Chondrocyte (in vitro differentiated cells): ENCODE measurements at regions not wholly inside any gene's neighbourhood (a gene's known extent, or its start where the extent isn't known, plus 50 kb on each side); places are given as distances from the start of the nearest gene placed in this dataset.

Experiments used
- DNase-seq: peaks from one replicate; pipeline ENCODE4 v3.0.0; 2021; ENCODE audit warnings: mixed read lengths, low spot score
- H3K27ac Mint-ChIP-seq: one replicate; pipeline ENCODE4 v1.8.0; 2021; ENCODE audit warnings: mild to moderate bottlenecking, moderate library complexity, mixed read lengths; ENCODE audit not compliant: unreplicated experiment
- H3K27me3 Mint-ChIP-seq: 2 replicates; pipeline ENCODE4 v1.8.0; 2021; ENCODE audit warnings: low read depth, mixed read lengths
- H3K36me3 Mint-ChIP-seq: 2 replicates; pipeline ENCODE4 v1.8.0; 2021; ENCODE audit warnings: low read depth, mixed read lengths
- H3K4me1 Mint-ChIP-seq: 2 replicates; pipeline ENCODE4 v1.8.0; 2021; ENCODE audit warnings: low read depth, mild to moderate bottlenecking, mixed read lengths
- H3K4me3 Mint-ChIP-seq: one replicate; pipeline ENCODE4 v1.8.0; 2021; ENCODE audit warnings: mild to moderate bottlenecking, moderate library complexity, mixed read lengths; ENCODE audit not compliant: unreplicated experiment
- H3K9me3 Mint-ChIP-seq: 2 replicates; pipeline ENCODE4 v1.8.0; 2021; ENCODE audit warnings: low read depth, mixed read lengths
- TF ChIP-seq, protein P1 (sequence below): fragments of 200-600 bp; sonication (generic); IDR thresholded peaks from 2 replicates; pipeline ENCODE4 v1.5.0; 2021; ENCODE audit warnings: antibody characterized with exemption, mild to moderate bottlenecking, moderate library complexity

DNA sequence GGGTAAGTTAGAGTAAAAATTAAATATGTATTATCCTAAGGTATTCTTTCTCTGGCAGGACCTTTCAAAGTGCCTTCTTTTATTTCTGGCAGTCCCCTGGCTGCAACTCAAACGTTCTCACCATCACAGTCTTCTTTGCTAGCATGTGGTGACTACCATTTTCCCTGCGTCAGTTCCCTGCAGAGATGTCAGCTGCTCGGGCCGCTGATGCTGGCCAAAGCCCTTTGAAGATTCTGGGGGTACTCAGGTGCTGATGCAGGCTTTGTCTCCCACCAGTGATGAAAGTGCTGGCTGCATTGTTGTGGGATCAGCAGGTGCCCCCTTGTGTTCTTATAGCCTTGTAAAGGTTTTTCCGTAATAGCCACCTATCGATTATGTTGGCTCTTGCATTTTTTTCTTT is 140.1 kb downstream of the BTBD3 start:
- Mint-ChIP-seq H3K4me3 (no peak overlapping the region), H3K27ac (no peak overlapping the region), H3K27me3 (no peaks in the 10 kb centered on the region), H3K4me1 (peaks cover 19% of the 10 kb centered on the region), H3K9me3 (peaks cover 5% of the 10 kb centered on the region), H3K36me3 (no peaks in the 10 kb centered on the region)
- TF ChIP-seq, protein P1, sequence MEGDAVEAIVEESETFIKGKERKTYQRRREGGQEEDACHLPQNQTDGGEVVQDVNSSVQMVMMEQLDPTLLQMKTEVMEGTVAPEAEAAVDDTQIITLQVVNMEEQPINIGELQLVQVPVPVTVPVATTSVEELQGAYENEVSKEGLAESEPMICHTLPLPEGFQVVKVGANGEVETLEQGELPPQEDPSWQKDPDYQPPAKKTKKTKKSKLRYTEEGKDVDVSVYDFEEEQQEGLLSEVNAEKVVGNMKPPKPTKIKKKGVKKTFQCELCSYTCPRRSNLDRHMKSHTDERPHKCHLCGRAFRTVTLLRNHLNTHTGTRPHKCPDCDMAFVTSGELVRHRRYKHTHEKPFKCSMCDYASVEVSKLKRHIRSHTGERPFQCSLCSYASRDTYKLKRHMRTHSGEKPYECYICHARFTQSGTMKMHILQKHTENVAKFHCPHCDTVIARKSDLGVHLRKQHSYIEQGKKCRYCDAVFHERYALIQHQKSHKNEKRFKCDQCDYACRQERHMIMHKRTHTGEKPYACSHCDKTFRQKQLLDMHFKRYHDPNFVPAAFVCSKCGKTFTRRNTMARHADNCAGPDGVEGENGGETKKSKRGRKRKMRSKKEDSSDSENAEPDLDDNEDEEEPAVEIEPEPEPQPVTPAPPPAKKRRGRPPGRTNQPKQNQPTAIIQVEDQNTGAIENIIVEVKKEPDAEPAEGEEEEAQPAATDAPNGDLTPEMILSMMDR = no peak
- DNase-seq = no peak

DNA sequence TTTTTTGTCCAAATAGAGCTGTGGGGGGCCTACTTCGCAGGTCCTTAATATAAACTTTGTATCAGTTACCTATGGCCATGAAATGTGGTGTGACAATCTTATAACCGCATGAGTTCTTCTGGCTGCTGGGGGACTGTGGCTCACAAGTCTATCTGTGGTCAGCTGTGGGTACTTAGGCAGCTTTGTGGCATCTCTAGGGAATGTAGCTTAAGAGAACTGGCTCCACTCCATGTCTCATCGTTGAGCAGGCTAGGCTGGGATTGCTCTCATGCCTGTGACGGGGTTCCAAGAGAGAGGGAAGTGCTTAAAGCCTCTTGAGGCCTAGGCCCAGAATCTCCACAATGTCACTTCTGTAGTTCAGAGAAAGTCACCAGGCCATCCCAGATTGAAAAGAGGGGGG is 140.5 kb downstream of the BTBD3 start:
- peaks cover 5% of the 10 kb centered on the region for H3K9me3 Mint-ChIP-seq
- no peaks in the 10 kb centered on the region for H3K36me3 Mint-ChIP-seq
- no peak overlapping the region for H3K4me3 Mint-ChIP-seq
- DNase-seq = no peak
- H3K27ac Mint-ChIP-seq = no peak overlapping the region
- TF ChIP-seq, protein P1 = no peak
- H3K27me3 Mint-ChIP-seq = no peaks in the 10 kb centered on the region
- H3K4me1 Mint-ChIP-seq = peaks cover 15% of the 10 kb centered on the region

DNA sequence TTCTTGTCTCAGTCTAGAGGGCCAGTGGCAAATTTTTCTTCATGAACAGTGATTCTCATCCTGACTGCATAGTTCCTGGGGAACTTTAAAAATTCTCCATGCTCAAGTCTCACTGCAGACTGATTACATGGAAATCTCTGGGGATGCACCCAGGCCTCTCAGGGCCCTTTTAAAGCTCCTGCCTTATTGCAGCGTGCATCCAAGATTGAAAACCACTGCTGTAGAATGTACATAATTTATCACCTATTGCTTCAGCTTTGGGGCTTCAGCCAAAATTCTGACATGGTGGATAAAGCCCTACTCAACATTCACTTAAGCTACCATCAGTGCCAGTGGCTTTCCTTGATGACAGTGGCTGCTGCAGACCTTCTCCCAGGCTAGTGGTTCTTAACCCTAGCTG is 143.8 kb downstream of the BTBD3 start:
- no peak for DNase-seq
- Mint-ChIP-seq H3K4me1 (peaks cover 9% of the 10 kb centered on the region), H3K9me3 (peaks cover 5% of the 10 kb centered on the region)

DNA sequence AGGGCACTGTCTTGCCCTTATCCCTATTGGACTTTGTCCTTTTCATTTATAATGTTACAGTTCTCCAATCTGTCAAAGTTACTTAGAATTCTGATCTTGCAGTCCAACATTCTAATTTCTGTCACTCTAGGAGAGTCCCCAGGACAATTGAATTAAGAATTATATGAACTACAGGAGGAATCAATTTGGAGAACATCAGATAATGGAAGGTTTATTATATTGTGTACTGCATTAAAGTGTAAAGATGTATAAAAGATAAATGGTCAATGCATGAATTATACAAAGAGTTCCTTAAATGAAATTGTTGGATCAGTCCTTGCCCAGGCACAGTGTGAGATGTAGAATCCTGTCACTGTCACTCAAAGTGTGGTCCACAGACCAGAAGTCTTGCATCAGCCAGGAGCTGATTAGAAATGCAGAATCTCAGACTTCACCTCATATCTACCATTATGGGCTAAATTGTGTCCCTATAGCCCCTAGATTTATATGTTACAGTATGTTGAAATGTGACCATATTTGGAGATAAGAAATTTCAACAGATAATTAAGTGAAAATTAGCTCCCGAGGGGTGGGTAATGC is 145.5 kb downstream of the BTBD3 start:
- no peak overlapping the region for H3K27ac Mint-ChIP-seq
- no peaks in the 10 kb centered on the region for H3K36me3 Mint-ChIP-seq
- H3K4me3 Mint-ChIP-seq = no peak overlapping the region
- H3K9me3 Mint-ChIP-seq = peaks cover 5% of the 10 kb centered on the region
- TF ChIP-seq, protein P1 = no peak
- H3K4me1 Mint-ChIP-seq = peaks cover 12% of the 10 kb centered on the region
- H3K27me3 Mint-ChIP-seq = no peaks in the 10 kb centered on the region
- DNase-seq = no peak

More for the DNA sequence above, 143.8 kb downstream of the BTBD3 start:
- Mint-ChIP-seq H3K27ac (no peak overlapping the region), H3K27me3 (no peaks in the 10 kb centered on the region), H3K36me3 (no peaks in the 10 kb centered on the region), H3K4me3 (no peak overlapping the region)
- TF ChIP-seq, protein P1 = no peak

DNA sequence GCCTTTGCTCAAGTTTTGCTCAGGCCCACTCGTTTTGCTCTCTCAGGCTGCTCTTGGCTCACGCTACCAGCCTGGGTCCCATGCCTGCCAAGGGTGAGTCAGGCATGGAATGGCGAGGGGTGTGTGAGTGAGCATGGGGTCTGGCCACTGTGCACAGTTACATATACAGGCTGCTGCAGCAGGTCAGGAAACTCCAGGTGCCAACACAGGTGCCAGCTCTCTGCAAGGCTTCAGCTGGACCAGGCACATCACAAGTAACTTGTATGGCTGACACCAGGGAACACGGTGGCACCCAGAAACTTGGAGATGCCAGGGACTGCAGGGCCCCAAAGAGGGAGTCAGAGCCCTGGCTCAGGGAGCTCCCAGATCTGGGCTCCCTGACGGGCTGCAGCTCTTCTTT is 146.8 kb downstream of the BTBD3 start:
- no peak for DNase-seq
- peaks cover 11% of the 10 kb centered on the region for H3K4me1 Mint-ChIP-seq
- no peak overlapping the region for H3K4me3 Mint-ChIP-seq
- H3K36me3 Mint-ChIP-seq = no peaks in the 10 kb centered on the region
- H3K9me3 Mint-ChIP-seq = no peaks in the 10 kb centered on the region
- TF ChIP-seq, protein P1 = no peak
- no peaks in the 10 kb centered on the region for H3K27me3 Mint-ChIP-seq
- no peak overlapping the region for H3K27ac Mint-ChIP-seq
